WI38 (cell line): ENCODE measurements at regions not wholly inside any gene's neighbourhood (a gene's known extent, or its start where the extent isn't known, plus 50 kb on each side); places are given as distances from the start of the nearest gene placed in this dataset.

ENCODE experiments used
- H3K4me3 ChIP-seq: 2 replicates; pipeline ENCODE4 v1.5.1; 2011; ENCODE audit warnings: low read depth, mild to moderate bottlenecking, control low read depth, low read length
- TF ChIP-seq, protein P1 (sequence below): IDR thresholded peaks from 2 replicates; pipeline ENCODE4 v1.5.1; 2012; ENCODE audit warnings: low read depth, mild to moderate bottlenecking, control low read depth, low read length

- H3K4me3 ChIP-seq: no peak overlapping the region
- TF ChIP-seq, protein P1, sequence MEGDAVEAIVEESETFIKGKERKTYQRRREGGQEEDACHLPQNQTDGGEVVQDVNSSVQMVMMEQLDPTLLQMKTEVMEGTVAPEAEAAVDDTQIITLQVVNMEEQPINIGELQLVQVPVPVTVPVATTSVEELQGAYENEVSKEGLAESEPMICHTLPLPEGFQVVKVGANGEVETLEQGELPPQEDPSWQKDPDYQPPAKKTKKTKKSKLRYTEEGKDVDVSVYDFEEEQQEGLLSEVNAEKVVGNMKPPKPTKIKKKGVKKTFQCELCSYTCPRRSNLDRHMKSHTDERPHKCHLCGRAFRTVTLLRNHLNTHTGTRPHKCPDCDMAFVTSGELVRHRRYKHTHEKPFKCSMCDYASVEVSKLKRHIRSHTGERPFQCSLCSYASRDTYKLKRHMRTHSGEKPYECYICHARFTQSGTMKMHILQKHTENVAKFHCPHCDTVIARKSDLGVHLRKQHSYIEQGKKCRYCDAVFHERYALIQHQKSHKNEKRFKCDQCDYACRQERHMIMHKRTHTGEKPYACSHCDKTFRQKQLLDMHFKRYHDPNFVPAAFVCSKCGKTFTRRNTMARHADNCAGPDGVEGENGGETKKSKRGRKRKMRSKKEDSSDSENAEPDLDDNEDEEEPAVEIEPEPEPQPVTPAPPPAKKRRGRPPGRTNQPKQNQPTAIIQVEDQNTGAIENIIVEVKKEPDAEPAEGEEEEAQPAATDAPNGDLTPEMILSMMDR: no peak
Measured at GRCh38 chr13:109652531-109652930, 133.9 kb downstream of the IRS2 start.

DNA sequence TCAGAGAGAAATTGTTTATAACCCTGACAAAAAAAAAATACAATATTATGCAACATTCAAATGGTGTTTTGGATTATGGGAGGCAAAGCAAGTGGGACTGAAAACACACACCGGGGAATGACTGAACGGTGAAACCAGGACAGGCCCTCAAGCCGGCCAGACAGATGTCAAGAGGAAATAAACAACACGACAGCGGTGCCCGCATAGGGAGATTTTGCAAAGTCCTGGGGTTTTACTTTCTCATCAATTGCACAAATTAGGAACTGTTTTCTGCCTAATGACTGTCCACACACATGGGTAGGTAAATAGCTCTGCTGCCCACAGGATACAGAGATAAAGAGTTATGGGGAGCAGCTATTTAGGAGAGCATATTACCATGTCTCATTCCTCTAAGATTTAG is 134.5 kb downstream of the IRS2 start:
- no peak overlapping the region for H3K4me3 ChIP-seq
- TF ChIP-seq, protein P1: no peak

DNA sequence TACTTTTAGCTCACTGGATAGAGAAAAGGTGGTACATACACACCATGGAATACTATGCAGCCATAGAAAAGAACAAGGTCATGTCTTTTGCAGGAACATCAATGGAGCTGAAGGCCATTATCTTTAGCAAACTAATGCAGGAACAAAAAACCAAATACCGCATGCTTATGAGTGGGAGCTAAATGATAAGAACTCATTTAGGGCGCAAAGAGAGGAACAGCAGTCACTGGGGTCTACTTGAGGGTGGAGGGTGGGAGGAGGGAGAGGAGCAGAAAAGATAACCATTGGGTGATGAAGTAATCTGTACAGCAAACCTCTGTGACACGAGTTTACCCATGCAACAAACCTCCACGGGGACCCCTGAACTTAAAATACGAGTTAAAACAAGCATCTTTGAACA is 135.1 kb downstream of the IRS2 start:
- TF ChIP-seq, protein P1: no peak
- H3K4me3 ChIP-seq: no peak overlapping the region

GRCh38 chr13:109650861-109651260 is 135.5 kb downstream of the IRS2 start:
- no peak overlapping the region for H3K4me3 ChIP-seq
- TF ChIP-seq, protein P1: no peak

GRCh38 chr13:109649713-109650112 is 136.7 kb downstream of the IRS2 start:
- no peak overlapping the region for H3K4me3 ChIP-seq
- TF ChIP-seq, protein P1: no peak

DNA sequence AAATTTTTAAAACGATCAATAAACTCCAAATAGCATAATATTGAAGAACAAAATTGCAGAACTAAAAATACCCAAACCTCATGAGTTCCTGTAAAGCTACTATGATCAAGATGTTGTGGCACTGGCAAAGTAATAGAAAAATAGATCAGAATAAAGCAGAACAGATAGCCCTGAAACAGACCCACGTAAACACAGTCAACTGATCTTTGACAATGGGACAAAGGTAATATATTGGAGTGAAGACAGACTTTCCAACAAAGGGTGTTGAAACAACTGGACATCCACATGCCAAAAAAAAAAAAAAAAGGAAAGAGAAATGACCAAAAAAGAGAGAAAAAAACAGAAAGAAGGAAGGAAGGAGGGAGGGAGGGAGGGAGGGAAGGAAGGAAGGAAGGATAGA is 138.7 kb downstream of the IRS2 start:
- TF ChIP-seq, protein P1: no peak
- no peak overlapping the region for H3K4me3 ChIP-seq

GRCh38 chr13:109647053-109647452 is 139.3 kb downstream of the IRS2 start:
- H3K4me3 ChIP-seq: no peak overlapping the region
- TF ChIP-seq, protein P1: no peak
